ENCODE measurements at regions not wholly inside any gene's neighbourhood (a gene's known extent, or its start where the extent isn't known, plus 50 kb on each side); places are given as distances from the start of the nearest gene placed in this dataset.

GRCh38 chr5:164959761-164960160, 1454.3 kb downstream of the MAT2B start:
- H3K4me1 ChIP-seq (ENCODE audit: insufficient read depth, low read length), result no peaks in the 10 kb centered on the region
- H2AFZ ChIP-seq (ENCODE audit: low read length), result no peak overlapping the region
- H3K9me3 ChIP-seq (ENCODE audit: low read depth, low read length), result no peaks in the 10 kb centered on the region
- no peak for DNase-seq (ENCODE audit: insufficient read length, low spot score, missing footprints)
- no peak overlapping the region for H3K4me3 ChIP-seq (ENCODE audit: insufficient read depth, low read length)
- no peaks in the 10 kb centered on the region for H3K27me3 ChIP-seq (ENCODE audit: insufficient read depth, low read length)
- TF ChIP-seq CTCF (IDR thresholded peaks at IDR 0.05; ENCODE audit: extremely low read depth, low read depth, low read length), result no peak
- H3K36me3 ChIP-seq (ENCODE audit: insufficient read depth, low read length), result no peaks in the 10 kb centered on the region
- H3K27ac ChIP-seq (ENCODE audit: low read depth, low read length), result no peak overlapping the region
- no peaks in the 10 kb centered on the region for H3K79me2 ChIP-seq (ENCODE audit: insufficient read depth, low read length)
- H3K4me2 ChIP-seq (ENCODE audit: insufficient read depth, low read length), result no peak overlapping the region
- no peaks in the 10 kb centered on the region for H4K20me1 ChIP-seq (ENCODE audit: insufficient read depth, low read length)

GRCh38 chr5:164962329-164962961, 1457.0 kb downstream of the MAT2B start:
- TF ChIP-seq CTCF (IDR thresholded peaks at IDR 0.05; ENCODE audit: extremely low read depth, low read depth, low read length), result no peak
- no peak for DNase-seq (ENCODE audit: insufficient read length, low spot score, missing footprints)
- Histone ChIP-seq H3K4me2 (ENCODE audit: insufficient read depth, low read length) (no peak overlapping the region), H3K36me3 (ENCODE audit: insufficient read depth, low read length) (no peaks in the 10 kb centered on the region), H3K79me2 (ENCODE audit: insufficient read depth, low read length) (no peaks in the 10 kb centered on the region), H3K9me3 (ENCODE audit: low read depth, low read length) (no peaks in the 10 kb centered on the region), H3K27me3 (ENCODE audit: insufficient read depth, low read length) (no peaks in the 10 kb centered on the region), H3K4me3 (ENCODE audit: insufficient read depth, low read length) (no peak overlapping the region), H4K20me1 (ENCODE audit: insufficient read depth, low read length) (no peaks in the 10 kb centered on the region), H2AFZ (ENCODE audit: low read length) (no peak overlapping the region), H3K4me1 (ENCODE audit: insufficient read depth, low read length) (no peaks in the 10 kb centered on the region), H3K27ac (ENCODE audit: low read depth, low read length) (no peak overlapping the region)

GRCh38 chr5:164966611-164967010, 1461.2 kb downstream of the MAT2B start:
- no peak for DNase-seq (ENCODE audit: insufficient read length, low spot score, missing footprints)

GRCh38 chr5:164967354-164967753, 1461.9 kb downstream of the MAT2B start:
- no peak overlapping the region for H2AFZ ChIP-seq (ENCODE audit: low read length)
- no peak for DNase-seq (ENCODE audit: insufficient read length, low spot score, missing footprints)
- no peaks in the 10 kb centered on the region for H3K4me1 ChIP-seq (ENCODE audit: insufficient read depth, low read length)
- no peaks in the 10 kb centered on the region for H3K27me3 ChIP-seq (ENCODE audit: insufficient read depth, low read length)
- no peak for TF ChIP-seq CTCF (IDR thresholded peaks at IDR 0.05; ENCODE audit: extremely low read depth, low read depth, low read length)
- H3K36me3 ChIP-seq (ENCODE audit: insufficient read depth, low read length), result no peaks in the 10 kb centered on the region
- H3K27ac ChIP-seq (ENCODE audit: low read depth, low read length), result no peak overlapping the region
- H3K4me3 ChIP-seq (ENCODE audit: insufficient read depth, low read length), result no peak overlapping the region
- no peaks in the 10 kb centered on the region for H3K9me3 ChIP-seq (ENCODE audit: low read depth, low read length)
- no peaks in the 10 kb centered on the region for H3K79me2 ChIP-seq (ENCODE audit: insufficient read depth, low read length)
- no peaks in the 10 kb centered on the region for H4K20me1 ChIP-seq (ENCODE audit: insufficient read depth, low read length)
- no peak overlapping the region for H3K4me2 ChIP-seq (ENCODE audit: insufficient read depth, low read length)

More at GRCh38 chr5:164966611-164967010, 1461.2 kb downstream of the MAT2B start:
- no peak overlapping the region for H3K4me3 ChIP-seq (ENCODE audit: insufficient read depth, low read length)
- H3K79me2 ChIP-seq (ENCODE audit: insufficient read depth, low read length), result no peaks in the 10 kb centered on the region
- no peaks in the 10 kb centered on the region for H3K9me3 ChIP-seq (ENCODE audit: low read depth, low read length)
- H3K4me1 ChIP-seq (ENCODE audit: insufficient read depth, low read length), result no peaks in the 10 kb centered on the region
- no peaks in the 10 kb centered on the region for H4K20me1 ChIP-seq (ENCODE audit: insufficient read depth, low read length)
- no peak overlapping the region for H3K4me2 ChIP-seq (ENCODE audit: insufficient read depth, low read length)
- no peak overlapping the region for H2AFZ ChIP-seq (ENCODE audit: low read length)
- H3K36me3 ChIP-seq (ENCODE audit: insufficient read depth, low read length), result no peaks in the 10 kb centered on the region
- no peaks in the 10 kb centered on the region for H3K27me3 ChIP-seq (ENCODE audit: insufficient read depth, low read length)
- H3K27ac ChIP-seq (ENCODE audit: low read depth, low read length), result no peak overlapping the region
- TF ChIP-seq CTCF (IDR thresholded peaks at IDR 0.05; ENCODE audit: extremely low read depth, low read depth, low read length), result no peak
